Colonic mucosa (tissue), 4 donors: ENCODE measurements at regions not wholly inside any gene's neighbourhood (a gene's known extent, or its start where the extent isn't known, plus 50 kb on each side); places are given as distances from the start of the nearest gene placed in this dataset.

Experiments used
- DNase-seq: peaks from one replicate; pipeline ENCODE4 v3.0.0-alpha.2; 2020
- H3K27ac ChIP-seq: fragments of 200-600 bp; one replicate; pipeline ENCODE4 v1.8.0; 2021
- H3K27me3 ChIP-seq: fragments of 200-600 bp; one replicate; pipeline ENCODE4 v1.8.0; 2021
- H3K36me3 ChIP-seq: fragments of 200-600 bp; one replicate; pipeline ENCODE4 v1.8.0; 2021
- H3K4me1 ChIP-seq: fragments of 200-600 bp; one replicate; pipeline ENCODE4 v1.8.0; 2021; ENCODE audit warnings: mild to moderate bottlenecking
- H3K4me3 ChIP-seq: fragments of 200-600 bp; one replicate; pipeline ENCODE4 v1.8.0; 2021
- H3K9ac ChIP-seq, 2 donors: one replicate each; pipeline ENCODE4 v1.7.0; 2013; ENCODE audit warnings: control low read depth in 2 of 2, low read depth in 2 of 2, low read length in 2 of 2
- H3K9me3 ChIP-seq: fragments of 200-600 bp; one replicate; pipeline ENCODE4 v1.8.0; 2021
- CTCF ChIP-seq: fragments of 200-600 bp; IDR thresholded peaks from one replicate; pipeline ENCODE4 v1.8.0; 2022; ENCODE audit warnings: antibody characterized with exemption, mild to moderate bottlenecking
- intact Hi-C: fragments of 100-400 bp; cut with DNase I; formaldehyde crosslinking; loops from one replicate; pipeline ENCODE4 v1.14.1; 2022
- donor health status: healthy.
- donor health status: DM: no; HTN: no; CAD: no.
- donor health status: DM: no; HTN: no; CAD: no.

GRCh38 chr4:14496969-14497368, 505.3 kb upstream of the CPEB2 start:
- no peak for TF ChIP-seq CTCF
- intact Hi-C loops, result no loop called here
- Histone ChIP-seq H3K27ac (no peak overlapping the region), H3K27me3 (no peaks in the 10 kb centered on the region), H3K4me1 (no peaks in the 10 kb centered on the region), H3K4me3 (no peak overlapping the region), H3K9ac (no peak overlapping the region), H3K9me3 (no peaks in the 10 kb centered on the region), H3K36me3 (no peaks in the 10 kb centered on the region)
- no peak for DNase-seq

GRCh38 chr4:14504162-14504561, 498.1 kb upstream of the CPEB2 start:
- Histone ChIP-seq H3K4me3 (no peak overlapping the region), H3K27ac (no peak overlapping the region), H3K9ac (no peak overlapping the region), H3K27me3 (no peaks in the 10 kb centered on the region), H3K9me3 (no peaks in the 10 kb centered on the region), H3K4me1 (no peaks in the 10 kb centered on the region), H3K36me3 (no peaks in the 10 kb centered on the region)
- no peak for DNase-seq
- TF ChIP-seq CTCF, result no peak
- intact Hi-C loops, result no loop called here

GRCh38 chr4:14513471-14513870, 488.8 kb upstream of the CPEB2 start:
- Histone ChIP-seq H3K4me1 (no peaks in the 10 kb centered on the region), H3K36me3 (no peaks in the 10 kb centered on the region), H3K27ac (no peak overlapping the region), H3K9me3 (no peaks in the 10 kb centered on the region), H3K9ac (no peak overlapping the region), H3K27me3 (peaks cover 3% of the 10 kb centered on the region), H3K4me3 (no peak overlapping the region)
- no peak for DNase-seq
- intact Hi-C loops, result no loop called here
- no peak for TF ChIP-seq CTCF

GRCh38 chr4:14515556-14515955, 486.7 kb upstream of the CPEB2 start:
- H3K27ac ChIP-seq, result no peak overlapping the region
- H3K9me3 ChIP-seq, result no peaks in the 10 kb centered on the region
- no peak for DNase-seq
- intact Hi-C loops, result no loop called here
- H3K27me3 ChIP-seq, result peaks cover 3% of the 10 kb centered on the region
- no peak overlapping the region for H3K4me3 ChIP-seq
- H3K9ac ChIP-seq, result no peak overlapping the region
- H3K36me3 ChIP-seq, result no peaks in the 10 kb centered on the region
- TF ChIP-seq CTCF, result no peak
- H3K4me1 ChIP-seq, result no peaks in the 10 kb centered on the region

GRCh38 chr4:14518136-14518535, 484.1 kb upstream of the CPEB2 start:
- no peak for TF ChIP-seq CTCF
- H3K36me3 ChIP-seq, result no peaks in the 10 kb centered on the region
- no peak overlapping the region for H3K4me3 ChIP-seq
- no peaks in the 10 kb centered on the region for H3K9me3 ChIP-seq
- no peaks in the 10 kb centered on the region for H3K27me3 ChIP-seq
- no peaks in the 10 kb centered on the region for H3K4me1 ChIP-seq
- no peak overlapping the region for H3K9ac ChIP-seq
- DNase-seq, result no peak
- intact Hi-C loops, result no loop called here
- no peak overlapping the region for H3K27ac ChIP-seq

GRCh38 chr4:14520171-14520570, 482.1 kb upstream of the CPEB2 start:
- no peak for TF ChIP-seq CTCF
- no peak overlapping the region for H3K4me3 ChIP-seq
- no peak overlapping the region for H3K9ac ChIP-seq
- H3K27ac ChIP-seq, result no peak overlapping the region
- intact Hi-C loops, result no loop called here
- H3K4me1 ChIP-seq, result no peaks in the 10 kb centered on the region
- no peaks in the 10 kb centered on the region for H3K27me3 ChIP-seq
- no peak for DNase-seq
- no peaks in the 10 kb centered on the region for H3K36me3 ChIP-seq
- no peaks in the 10 kb centered on the region for H3K9me3 ChIP-seq
